Neural progenitor cell (in vitro differentiated cells): ENCODE measurements at regions not wholly inside any gene's neighbourhood (a gene's known extent, or its start where the extent isn't known, plus 50 kb on each side); places are given as distances from the start of the nearest gene placed in this dataset.

Experiments
- CTCF ChIP-seq: fragments of 200-600 bp; sonication (generic); IDR thresholded peaks from 2 replicates; pipeline ENCODE4 v1.5.1; 2017; ENCODE audit warnings: antibody characterized with exemption, mild to moderate bottlenecking
- EZH2 ChIP-seq: fragments of 200-600 bp; sonication (generic); IDR thresholded peaks from 2 replicates; pipeline ENCODE4 v1.6.1; 2017; ENCODE audit warnings: antibody characterized with exemption, mild to moderate bottlenecking, moderate library complexity

DNA sequence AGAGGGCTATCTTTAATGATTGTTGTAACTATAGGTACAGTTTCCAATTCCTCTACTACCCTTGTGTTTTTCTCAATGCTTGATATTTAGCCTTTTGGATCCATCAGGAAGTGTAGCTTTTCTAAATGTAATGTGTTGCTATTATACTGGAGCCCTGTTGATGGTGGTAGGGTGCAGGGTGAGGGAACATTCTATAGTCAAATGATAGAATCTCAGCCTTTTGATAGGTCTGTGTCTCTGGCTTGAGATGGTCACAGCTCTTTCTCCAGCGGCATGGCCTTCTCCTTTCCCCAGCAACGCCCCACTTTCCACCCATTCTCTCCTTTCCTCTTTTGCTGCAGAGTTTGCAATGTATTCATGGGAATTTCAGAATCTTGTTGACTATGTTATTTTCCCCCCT, 398.6 kb downstream of the RERGL start:
- no peak for TF ChIP-seq CTCF
- TF ChIP-seq EZH2: no peak
